GM21526 (cell line): ENCODE measurements at regions not wholly inside any gene's neighbourhood (a gene's known extent, or its start where the extent isn't known, plus 50 kb on each side); places are given as distances from the start of the nearest gene placed in this dataset.

Experiments
- ATAC-seq: cut with Tn5 transposase; IDR thresholded peaks from one replicate; pipeline ENCODE4 v1.9.1; 2021; ENCODE audit warnings: moderate library complexity; ENCODE audit not compliant: unreplicated experiment, low FRiP score

DNA sequence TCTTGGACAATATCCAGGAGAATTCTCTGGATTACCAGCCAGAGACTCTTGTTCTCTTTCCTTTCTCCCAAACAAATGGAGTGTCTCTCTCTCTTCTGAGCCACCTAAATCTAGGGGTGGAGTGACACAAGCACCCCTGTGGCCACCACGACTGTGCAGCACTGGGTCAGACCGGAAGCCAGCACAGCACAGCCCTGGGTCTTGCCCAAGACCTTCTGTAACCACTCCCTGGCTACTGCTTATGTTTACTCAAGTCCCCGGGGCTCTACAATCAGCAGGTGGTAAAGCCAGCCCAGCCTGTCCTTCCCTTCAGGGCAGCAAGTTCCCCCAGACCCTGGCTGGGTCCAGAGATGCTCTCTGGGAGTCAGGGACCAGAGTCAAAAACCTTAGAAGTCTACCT, 110.0 kb upstream of the TUT7 start:
- no peak for ATAC-seq

DNA sequence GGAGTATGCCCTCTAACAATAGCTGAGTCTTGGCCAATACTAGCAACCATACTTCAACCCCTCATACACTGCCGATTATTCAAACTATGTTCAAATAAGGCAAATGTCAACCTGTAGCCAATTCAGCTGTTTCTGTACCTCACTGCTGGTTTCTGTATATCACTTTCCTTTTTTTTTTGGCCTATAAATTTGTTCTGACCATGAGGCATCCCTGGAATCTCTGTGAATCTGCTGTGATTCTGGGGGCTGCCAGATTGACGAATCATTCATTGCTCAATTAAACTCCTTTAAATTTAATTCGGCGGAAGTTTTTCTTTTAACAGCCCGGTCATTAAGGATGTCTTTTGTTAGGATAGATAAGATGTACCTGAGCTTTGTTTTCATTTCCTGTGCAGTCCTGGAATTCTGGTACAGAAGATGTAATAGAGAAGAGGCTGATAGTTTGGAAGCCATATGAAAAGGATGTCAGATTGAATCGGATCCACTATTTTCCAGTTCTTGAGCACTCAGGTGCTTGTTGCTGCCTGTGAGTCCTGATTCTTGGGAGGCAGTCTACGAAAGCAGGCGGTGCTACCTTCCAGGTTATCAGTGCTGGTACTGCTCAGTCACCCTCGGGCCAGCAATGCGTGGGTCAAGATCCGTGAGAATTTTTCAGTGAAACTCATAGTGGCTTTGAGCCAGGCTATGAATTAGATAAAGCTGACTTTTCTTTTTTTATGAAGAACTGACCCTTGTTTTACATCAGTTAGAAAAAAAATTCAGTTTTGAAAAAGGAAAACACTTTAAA, 106.2 kb upstream of the TUT7 start:
- ATAC-seq: no peak

DNA sequence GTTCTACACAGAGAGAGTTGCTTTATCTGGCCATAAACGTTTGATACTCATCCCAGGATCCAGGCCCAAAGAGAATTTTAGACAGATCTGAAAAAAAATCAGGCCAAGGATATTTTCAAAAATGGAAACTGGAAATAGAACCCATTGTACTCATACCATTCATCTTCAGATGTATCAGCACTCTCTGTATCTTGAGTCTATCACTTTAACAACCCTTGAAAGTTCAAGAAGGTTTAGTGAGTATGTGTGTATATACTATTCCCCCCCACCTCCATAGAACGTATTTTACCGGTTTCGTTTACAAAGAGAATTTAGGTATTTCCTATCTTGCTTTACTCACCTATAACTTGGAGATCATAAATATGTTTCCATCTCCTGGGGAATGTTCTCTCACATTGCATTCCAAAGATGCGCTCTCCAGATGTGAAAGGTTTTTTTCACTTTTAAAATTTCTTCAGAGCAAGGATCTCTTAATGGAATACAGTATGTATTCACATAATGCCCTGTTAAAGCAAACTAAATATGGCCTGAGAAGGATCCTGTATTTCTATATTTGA, 105.5 kb upstream of the TUT7 start:
- ATAC-seq: no peak

DNA sequence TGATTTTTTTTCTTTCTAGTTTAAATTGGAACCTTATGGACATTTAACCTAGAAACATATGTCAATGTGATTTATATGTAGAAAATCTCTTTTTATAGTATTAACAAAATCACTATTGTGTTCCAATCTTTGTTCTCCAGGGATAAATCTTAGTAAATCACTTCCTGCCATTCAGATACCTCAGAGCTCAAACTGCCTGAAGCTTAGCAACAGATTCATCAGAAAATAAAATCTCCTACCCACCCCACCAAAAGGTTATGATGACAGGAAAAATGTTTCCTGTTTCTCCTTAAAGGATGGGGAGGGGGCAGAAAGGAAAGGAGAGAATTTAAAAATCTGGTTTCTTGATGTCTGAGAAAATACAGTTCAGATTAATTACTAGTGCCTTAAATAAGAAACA, 105.0 kb upstream of the TUT7 start:
- ATAC-seq: no peak

DNA sequence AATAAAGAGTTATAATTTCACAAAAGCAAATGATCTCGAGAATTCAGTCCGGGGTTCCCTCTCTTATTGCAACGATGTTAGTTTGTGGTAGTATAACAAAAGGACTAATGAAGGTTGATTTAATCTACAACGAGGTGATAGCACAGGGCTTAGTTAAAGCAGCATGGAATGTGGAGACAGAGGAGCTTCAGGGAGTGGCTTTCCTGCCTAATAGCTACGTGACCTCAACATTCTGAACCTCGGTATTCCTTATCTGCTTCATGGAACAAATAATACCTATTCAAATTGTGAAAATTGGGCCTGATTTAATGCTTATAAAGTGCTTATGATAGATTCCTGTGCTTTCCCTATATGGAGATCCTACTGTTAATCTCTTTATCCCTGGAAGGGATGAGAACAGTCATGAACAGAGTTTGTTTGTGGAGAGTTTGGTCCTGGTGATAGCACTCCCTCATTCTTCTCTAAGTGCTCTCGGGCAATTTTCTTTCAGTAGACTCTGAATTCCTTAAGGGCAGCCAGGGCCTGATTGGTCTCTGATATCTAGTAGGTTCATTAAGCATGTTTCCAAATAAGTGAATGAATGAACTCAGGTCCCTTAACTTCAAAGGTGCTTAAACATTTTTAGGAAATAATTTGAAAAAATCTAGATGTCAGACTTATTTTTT, 104.1 kb upstream of the TUT7 start:
- no peak for ATAC-seq

DNA sequence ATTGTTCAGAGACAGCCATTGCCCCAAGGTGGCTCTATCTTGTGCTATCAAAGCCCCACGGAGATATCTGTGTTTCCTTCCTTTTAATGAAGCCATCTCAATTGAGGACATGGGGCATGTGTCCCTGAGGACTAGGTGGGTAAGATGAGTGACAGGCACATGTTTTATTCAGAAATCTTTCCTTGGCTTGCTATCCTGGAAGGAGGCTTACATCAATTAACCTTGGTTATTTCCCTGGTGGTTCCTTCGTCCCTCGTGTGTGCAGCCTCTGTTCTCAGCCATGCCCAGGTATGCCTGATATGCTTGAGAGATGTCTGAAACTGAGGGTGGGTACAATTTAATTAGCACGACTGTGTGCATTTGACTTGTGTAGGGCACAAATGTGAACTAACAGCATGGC, 102.2 kb upstream of the TUT7 start:
- ATAC-seq: no peak

DNA sequence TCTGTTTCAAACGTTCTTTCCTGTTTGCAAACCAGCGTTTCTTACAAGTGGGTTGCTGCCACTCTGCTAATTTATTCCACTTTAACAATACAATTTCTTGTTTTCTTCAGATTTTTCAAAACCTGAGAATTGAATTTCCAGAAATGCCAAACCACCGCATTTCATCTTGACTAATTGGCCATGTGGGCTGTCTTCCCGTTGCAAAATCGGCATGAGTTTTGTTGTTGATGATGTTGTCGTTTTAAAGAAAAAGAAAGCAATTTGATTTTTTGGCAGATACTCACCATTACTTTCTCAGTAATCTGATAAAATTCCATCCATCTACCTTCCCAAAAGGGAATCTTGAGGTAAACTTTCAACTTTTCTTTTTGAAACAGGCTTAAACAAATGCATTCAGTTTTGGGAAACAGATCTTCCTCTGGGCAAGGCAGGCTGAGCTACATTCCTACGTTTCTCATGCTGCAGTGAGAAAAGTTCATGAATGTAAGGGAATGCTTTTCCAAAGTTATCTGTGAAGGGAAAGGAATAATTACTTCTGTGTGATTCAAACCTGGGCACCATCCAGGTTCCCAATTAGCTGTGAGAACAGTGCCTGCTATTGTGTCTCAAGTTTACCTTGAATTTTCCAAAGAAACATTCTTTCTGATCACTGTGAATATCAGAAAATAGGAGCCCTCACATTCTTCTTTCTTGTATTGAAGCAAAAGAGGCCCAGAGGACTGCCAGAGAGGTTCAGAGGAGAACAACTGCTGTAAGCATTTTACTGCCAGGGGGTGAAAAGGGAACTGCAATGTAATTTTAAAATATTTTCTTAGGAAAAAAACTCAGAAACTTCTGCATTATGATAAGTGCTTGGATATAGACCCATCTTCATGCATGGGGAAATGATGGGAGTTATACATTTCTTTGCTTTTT, 100.7 kb upstream of the TUT7 start:
- ATAC-seq: no peak

DNA sequence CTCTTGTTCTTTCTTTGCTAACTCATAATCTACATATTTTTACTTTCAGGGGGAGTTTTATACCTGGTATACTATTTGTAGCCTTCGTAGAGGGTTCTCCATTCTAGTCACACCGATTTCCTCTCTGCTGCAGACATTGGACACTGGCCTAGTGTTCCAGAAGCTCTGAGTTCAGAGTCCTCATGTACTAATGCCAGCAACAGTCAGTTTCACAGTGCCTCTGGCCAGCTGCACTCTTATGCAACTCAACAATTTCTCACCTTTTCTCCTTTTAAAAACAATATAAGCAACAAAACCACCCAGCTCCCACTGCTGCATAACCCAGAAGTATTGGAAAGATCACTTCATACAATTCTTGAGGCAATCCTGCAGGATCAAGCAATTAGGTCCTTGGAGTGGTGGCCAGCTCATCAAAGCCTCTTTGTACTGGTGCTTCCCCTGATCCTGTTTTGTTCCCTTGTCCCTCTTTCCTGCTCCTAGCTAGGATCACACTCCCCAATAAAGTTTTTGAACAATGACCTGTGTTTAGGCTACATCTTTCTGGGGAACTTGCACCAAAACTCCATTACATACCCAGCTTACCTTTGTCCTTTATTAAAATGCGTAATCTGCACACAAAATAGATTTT, 98.1 kb upstream of the TUT7 start:
- no peak for ATAC-seq

DNA sequence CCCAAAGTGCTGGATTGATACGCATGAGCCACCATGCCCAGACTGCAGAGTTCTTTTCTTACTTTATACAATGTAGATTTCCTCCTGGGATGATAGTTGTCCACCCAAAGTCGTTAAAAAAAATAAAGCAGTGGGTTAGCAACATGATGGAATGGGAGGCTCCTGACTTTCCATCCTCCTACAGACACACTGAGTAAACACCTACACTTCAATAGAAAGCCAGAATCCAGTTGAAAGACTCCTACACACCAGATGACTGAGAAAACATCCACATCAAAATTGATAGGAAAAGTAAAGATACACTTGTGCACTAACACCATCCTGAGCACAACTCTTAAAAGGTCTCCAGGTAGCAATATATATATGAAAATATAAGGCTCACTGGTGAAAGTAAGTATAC, 95.0 kb upstream of the TUT7 start:
- ATAC-seq: no peak

DNA sequence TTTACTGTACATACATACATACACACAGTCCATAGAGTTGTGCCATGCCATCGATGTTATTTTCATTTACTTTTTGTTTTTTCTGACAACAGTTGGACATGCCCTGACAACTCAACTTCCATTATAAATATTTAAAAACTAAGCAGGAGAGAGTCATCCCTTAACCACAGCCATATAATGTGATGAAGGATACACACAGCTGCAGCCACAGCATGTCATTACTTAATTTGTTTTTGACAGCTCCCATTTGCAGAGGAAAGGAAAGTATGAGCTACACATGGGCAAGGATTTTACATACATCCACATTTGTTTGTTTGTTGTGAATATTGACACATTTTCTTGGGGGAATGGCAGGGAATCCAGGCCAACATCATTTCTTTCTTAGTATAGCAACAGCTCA, 91.5 kb upstream of the TUT7 start:
- no peak for ATAC-seq

DNA sequence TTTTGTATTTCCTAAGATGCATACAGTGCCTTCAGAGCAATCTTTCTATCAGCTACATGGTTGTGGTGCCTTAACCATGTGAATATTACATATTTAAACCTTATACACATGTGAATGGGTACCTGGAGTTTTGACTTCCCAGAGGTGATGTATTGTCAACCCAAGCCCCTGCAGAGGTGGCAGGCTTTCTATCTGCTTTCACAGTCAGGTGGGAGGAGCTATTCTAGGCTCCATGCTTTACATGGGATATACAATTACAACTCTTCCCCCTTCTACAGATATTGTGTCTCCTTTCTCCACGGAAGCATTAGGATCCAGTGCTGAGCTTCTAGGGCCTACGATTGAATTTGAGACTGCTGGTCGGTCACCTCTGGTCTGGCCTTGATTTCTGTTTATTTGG, 89.8 kb upstream of the TUT7 start:
- ATAC-seq: no peak

DNA sequence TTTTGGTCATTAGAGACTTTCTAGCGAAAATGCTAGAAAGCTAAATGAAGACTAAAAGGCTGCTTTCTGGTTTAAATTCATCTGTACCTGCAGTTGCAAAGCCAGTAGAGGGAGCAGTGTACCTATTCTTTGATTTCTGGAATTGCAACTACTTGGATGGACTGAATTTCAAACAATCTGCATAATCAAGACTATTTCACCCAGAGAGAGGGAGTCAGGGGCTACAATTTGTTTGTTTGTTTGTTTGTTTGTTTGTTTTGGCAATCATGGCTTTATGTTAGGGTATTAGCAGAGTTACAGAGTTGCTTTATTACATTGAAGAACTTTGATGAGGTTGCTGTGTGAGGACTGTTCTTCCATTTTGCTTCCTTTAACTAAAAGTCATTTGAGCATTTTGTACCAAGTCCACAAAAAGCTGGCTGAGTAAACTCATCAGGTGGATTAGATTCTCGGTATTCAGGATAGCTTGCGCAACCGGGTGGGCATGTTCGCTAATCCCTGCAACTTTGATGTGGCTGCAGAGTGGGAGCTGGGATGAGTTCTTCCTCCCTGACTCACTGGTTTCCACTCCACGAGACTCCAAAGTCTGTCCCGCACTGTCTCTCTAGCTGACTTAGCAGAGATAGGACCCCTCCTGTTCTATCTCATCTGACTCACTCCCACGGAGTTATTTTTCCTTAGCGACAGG, 80.0 kb upstream of the TUT7 start:
- ATAC-seq: no peak

DNA sequence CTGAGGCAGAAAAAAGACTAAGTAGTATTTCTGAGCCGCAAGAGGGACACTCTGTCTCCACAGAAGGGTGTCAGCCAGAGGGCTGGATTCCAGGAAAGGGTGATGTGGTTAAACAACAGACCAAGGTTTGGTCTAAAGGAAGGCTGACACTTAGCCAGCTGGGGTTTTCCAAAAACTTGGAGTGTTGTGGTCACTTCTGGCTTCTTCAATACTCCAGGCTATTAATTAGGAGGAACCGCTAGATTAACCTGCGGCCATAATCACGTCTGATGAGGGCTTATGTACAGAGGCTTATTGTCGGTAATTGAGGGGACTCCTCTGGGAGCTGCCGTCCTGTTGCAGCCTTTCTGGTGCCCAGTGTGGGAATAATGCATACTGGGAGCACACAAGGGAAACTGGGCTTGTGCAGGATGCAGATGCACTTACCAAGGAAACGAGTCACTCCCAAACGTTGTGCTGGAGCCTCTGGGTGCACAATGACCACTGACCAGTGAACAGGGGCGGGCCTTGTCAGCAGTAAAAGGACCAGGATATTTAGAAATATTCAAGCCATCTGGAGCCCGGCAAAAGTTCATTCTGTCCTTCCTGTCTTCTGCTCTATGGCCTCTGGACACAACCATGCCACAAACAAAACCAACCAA, 70.2 kb upstream of the TUT7 start:
- ATAC-seq: no peak

DNA sequence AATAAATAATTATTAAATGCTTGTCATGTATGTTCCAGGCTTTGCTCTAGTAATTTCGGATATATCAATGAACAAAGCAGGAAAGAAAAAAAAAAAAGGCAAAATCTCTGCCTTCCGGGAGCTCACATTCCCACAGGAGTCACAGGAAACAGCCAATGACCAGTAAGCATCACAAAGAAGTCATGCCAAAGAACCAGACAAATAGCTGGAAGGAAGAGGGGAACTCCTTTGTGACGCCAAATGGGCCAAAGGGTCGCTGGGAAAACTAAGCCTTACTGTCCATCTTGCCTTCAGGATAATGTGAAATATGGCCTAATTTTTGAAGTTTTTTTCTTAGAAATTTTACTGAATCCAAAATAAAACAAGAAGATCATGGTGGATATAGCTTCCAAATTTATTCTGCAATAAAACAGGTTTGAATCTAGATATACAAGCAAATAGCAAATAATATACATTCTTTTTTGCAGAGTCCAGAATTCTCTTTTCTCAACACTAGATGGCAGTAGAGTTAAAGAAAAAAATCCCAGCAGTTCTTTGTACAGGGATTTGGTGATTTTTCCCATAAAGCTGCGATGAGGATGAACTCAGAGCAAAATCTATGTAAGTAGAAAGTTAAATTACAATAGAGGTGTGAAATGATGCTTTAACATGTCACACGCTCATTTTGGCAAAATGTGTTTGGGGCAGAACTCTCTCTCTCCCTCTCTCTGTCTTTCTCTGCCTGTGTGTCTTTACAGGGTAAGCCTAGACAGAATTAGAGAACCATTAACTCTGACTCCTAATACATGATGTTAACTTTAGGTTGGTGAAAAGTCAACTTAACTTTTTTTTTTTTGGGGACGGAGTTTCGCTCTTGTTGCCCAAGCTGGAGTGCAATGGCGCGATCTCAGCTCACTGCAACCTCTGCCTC, 60.0 kb upstream of the TUT7 start:
- ATAC-seq: no peak

DNA sequence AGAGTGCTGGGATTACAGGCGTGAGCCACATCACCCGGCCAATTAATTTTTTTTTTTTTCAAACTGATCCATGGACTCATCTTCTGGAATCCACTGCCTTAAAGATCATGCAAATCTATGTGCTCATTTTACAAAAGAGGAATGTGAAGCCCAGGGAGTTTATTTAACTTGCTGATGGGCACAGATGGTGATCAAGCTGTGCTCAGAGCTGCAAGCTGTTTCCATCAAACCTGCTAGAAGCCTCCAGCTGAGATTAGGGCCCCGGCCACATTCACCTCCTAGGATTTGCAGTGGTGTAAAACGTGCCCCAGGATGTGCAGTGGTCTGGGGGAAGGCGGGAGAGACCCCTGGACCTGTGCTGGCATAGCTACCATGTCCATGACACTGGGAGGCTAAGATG, 56.1 kb upstream of the TUT7 start:
- no peak for ATAC-seq

DNA sequence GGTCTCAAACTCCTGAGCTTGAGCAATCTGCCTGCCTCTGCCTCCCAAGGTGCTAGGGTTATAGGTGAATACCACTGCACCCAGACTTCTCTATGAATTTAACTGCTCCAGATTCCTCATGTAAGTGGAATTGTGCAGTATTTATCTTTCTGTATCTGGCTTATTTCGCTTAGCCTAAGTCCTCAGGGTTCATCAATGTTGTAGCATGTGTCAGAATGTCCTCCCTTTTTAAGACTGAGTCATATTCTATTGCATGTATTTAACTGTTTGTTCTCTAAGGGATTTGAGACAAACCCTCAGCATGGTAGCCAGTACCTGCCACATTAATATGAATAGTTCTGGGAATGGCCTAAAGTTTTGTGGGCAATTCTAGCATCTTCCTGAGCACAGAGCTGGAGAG, 53.9 kb upstream of the TUT7 start:
- no peak for ATAC-seq

DNA sequence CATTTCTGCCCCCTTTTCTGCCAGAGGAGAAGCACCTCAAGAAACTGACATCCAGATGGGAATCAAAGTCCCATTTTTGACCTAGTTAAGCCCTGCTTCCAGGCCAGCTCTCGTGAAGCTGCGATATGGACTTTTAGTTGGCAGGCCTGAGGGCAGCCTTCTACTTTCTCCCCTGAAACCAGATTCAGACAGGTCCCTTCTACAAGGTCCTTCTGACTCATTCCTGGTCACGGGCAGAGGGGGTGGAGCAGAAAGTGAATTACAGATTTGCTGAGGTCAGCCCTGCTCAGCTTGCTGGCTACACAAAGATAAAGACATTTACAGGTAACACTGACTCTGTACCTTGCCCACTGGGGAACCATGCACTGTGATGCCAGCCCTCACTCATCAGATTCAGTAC, 52.8 kb upstream of the TUT7 start:
- no peak for ATAC-seq

DNA sequence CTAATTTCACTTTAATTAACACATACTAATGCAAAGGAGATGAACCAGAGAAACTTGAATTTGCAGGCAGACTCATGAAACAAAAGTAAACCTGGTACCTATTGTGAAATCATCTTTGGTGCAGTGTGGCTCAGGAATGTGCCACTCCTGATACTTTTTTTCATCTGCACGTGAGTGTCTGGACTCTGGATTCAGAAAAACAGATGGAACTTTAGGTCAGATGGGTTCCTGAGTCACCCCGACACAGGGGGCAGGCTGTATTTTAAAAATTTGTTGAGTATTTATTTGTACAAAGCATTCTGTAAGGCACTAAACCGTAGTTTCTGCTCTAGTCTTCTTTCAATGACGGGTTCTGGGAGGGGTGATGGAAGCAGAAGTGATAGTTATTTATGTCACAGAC, 52.2 kb upstream of the TUT7 start:
- no peak for ATAC-seq

DNA sequence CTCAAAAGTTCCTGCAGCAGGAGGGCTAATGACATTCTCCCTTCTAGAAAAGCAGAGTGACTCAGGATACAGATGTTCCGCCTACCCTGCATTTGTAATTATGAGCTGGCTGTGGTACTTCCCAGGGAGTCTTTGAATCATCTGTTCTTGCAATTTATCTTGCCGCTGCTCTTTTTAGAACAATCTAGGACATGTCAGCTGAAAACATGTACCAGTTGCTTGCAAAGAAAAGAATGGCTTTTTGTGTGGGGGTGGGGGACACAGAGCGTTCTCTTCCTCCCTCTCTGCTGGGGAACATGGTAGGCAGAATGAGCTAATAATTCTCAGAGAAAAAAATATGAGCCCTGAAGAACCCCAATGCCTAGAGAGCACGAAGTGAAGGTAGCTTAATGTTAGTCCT, 51.7 kb upstream of the TUT7 start:
- no peak for ATAC-seq
